ENCODE measurements at regions not wholly inside any gene's neighbourhood (a gene's known extent, or its start where the extent isn't known, plus 50 kb on each side); places are given as distances from the start of the nearest gene placed in this dataset.

DNA sequence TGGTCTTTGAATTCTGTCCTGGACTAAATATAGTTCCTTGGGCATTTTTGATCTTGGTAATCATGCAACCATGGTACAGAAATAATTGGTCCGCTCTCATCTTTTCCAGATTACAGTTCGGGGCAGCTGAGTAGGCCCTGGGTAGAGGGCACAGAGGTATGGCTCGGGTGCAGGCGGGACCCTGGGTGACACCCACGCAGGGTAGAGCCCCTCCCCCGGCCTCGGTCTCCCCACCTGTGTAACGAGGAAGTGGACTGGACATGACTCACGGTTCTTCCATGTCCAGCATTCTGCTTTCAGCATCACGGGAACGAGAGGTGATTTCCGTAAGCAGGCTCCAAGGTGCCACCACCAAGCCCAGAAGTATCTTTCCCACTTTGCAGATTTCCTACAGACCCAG lies 91.0 kb upstream of the DIO3 start:
- Histone ChIP-seq H2AFZ (ENCODE audit: low read depth, low read length, severe bottlenecking) (no peak overlapping the region), H3K4me2 (ENCODE audit: low read depth, low read length, poor library complexity, severe bottlenecking) (no peak overlapping the region), H3K79me2 (ENCODE audit: insufficient read depth, low read length) (no peaks in the 10 kb centered on the region), H3K27me3 (ENCODE audit: low read length) (no peaks in the 10 kb centered on the region), H3K9me2 (replicated peaks; ENCODE audit: insufficient read depth, low read length) (no peaks in the 10 kb centered on the region), H3F3A (ENCODE audit: insufficient read depth) (no peaks in the 10 kb centered on the region), H4K20me1 (ENCODE audit: low read depth, low read length) (no peaks in the 10 kb centered on the region), H3K4me3 (ENCODE audit: insufficient read depth, low read length, poor library complexity, severe bottlenecking) (no peak overlapping the region), H3K27ac (ENCODE audit: low read depth, low read length) (no peak overlapping the region), H3K9ac (ENCODE audit: low read length) (no peak overlapping the region), H3K36me3 (ENCODE audit: low read length) (no peaks in the 10 kb centered on the region), H3K9me3 (ENCODE audit: insufficient read depth, low read length) (no peaks in the 10 kb centered on the region)
- TF ChIP-seq, protein P1, sequence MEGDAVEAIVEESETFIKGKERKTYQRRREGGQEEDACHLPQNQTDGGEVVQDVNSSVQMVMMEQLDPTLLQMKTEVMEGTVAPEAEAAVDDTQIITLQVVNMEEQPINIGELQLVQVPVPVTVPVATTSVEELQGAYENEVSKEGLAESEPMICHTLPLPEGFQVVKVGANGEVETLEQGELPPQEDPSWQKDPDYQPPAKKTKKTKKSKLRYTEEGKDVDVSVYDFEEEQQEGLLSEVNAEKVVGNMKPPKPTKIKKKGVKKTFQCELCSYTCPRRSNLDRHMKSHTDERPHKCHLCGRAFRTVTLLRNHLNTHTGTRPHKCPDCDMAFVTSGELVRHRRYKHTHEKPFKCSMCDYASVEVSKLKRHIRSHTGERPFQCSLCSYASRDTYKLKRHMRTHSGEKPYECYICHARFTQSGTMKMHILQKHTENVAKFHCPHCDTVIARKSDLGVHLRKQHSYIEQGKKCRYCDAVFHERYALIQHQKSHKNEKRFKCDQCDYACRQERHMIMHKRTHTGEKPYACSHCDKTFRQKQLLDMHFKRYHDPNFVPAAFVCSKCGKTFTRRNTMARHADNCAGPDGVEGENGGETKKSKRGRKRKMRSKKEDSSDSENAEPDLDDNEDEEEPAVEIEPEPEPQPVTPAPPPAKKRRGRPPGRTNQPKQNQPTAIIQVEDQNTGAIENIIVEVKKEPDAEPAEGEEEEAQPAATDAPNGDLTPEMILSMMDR (IDR thresholded peaks at IDR 0.05; ENCODE audit: insufficient read depth, low read length, poor library complexity, severe bottlenecking): no peak
- no peak for TF ChIP-seq EZH2phosphoT487 (conservative IDR thresholded peaks at IDR 0.05; ENCODE audit: low read length)

GRCh38 chr14:101471723-101472517 lies 89.4 kb upstream of the DIO3 start:
- TF ChIP-seq, protein P1 (IDR thresholded peaks at IDR 0.05; ENCODE audit: insufficient read depth, low read length, poor library complexity, severe bottlenecking): no peak
- no peak for TF ChIP-seq EZH2phosphoT487 (conservative IDR thresholded peaks at IDR 0.05; ENCODE audit: low read length)
- no peaks in the 10 kb centered on the region for H3K36me3 ChIP-seq (ENCODE audit: low read length)
- no peak overlapping the region for H3K4me3 ChIP-seq (ENCODE audit: insufficient read depth, low read length, poor library complexity, severe bottlenecking)
- H3K4me2 ChIP-seq (ENCODE audit: low read depth, low read length, poor library complexity, severe bottlenecking): no peak overlapping the region
- no peaks in the 10 kb centered on the region for H3K27me3 ChIP-seq (ENCODE audit: low read length)
- no peaks in the 10 kb centered on the region for H3K9me3 ChIP-seq (ENCODE audit: insufficient read depth, low read length)
- no peaks in the 10 kb centered on the region for H4K20me1 ChIP-seq (ENCODE audit: low read depth, low read length)
- H3K27ac ChIP-seq (ENCODE audit: low read depth, low read length): no peak overlapping the region
- no peaks in the 10 kb centered on the region for H3K79me2 ChIP-seq (ENCODE audit: insufficient read depth, low read length)
- no peak overlapping the region for H2AFZ ChIP-seq (ENCODE audit: low read depth, low read length, severe bottlenecking)
- H3K9me2 ChIP-seq (replicated peaks; ENCODE audit: insufficient read depth, low read length): no peaks in the 10 kb centered on the region
- H3K9ac ChIP-seq (ENCODE audit: low read length): no peak overlapping the region
- no peaks in the 10 kb centered on the region for H3F3A ChIP-seq (ENCODE audit: insufficient read depth)

DNA sequence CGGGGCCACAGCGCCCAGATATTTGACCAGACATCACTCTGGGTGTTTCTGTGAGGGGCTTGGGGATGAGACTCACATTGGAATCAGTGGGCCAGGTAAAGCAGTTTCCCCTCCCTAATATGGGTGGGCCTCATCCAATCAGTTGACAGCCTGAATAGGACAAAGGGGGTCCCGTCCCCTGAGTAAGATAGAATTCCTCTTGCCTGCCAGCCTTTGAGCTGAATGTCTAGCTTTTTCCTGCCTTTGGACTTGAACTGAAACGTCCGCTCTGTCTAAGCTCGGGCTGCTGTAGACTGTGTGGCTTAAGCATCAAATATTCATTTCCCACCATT lies 88.8 kb upstream of the DIO3 start:
- no peaks in the 10 kb centered on the region for H3K36me3 ChIP-seq (ENCODE audit: low read length)
- H3K27me3 ChIP-seq (ENCODE audit: low read length): no peaks in the 10 kb centered on the region
- no peak for TF ChIP-seq EZH2phosphoT487 (conservative IDR thresholded peaks at IDR 0.05; ENCODE audit: low read length)
- TF ChIP-seq, protein P1 (IDR thresholded peaks at IDR 0.05; ENCODE audit: insufficient read depth, low read length, poor library complexity, severe bottlenecking): no peak
- no peak overlapping the region for H3K27ac ChIP-seq (ENCODE audit: low read depth, low read length)
- H3K4me2 ChIP-seq (ENCODE audit: low read depth, low read length, poor library complexity, severe bottlenecking): no peak overlapping the region
- H3K4me3 ChIP-seq (ENCODE audit: insufficient read depth, low read length, poor library complexity, severe bottlenecking): no peak overlapping the region
- H3K9me2 ChIP-seq (replicated peaks; ENCODE audit: insufficient read depth, low read length): no peaks in the 10 kb centered on the region
- no peak overlapping the region for H3K9ac ChIP-seq (ENCODE audit: low read length)
- no peaks in the 10 kb centered on the region for H4K20me1 ChIP-seq (ENCODE audit: low read depth, low read length)
- H3K9me3 ChIP-seq (ENCODE audit: insufficient read depth, low read length): no peaks in the 10 kb centered on the region
- H3K79me2 ChIP-seq (ENCODE audit: insufficient read depth, low read length): no peaks in the 10 kb centered on the region
- H2AFZ ChIP-seq (ENCODE audit: low read depth, low read length, severe bottlenecking): no peak overlapping the region
- H3F3A ChIP-seq (ENCODE audit: insufficient read depth): no peaks in the 10 kb centered on the region
